ENCODE measurements at regions not wholly inside any gene's neighbourhood (a gene's known extent, or its start where the extent isn't known, plus 50 kb on each side); places are given as distances from the start of the nearest gene placed in this dataset.
A peak's percentile ranks its signal among the peaks of the same experiment; 100 is the strongest.

DNA sequence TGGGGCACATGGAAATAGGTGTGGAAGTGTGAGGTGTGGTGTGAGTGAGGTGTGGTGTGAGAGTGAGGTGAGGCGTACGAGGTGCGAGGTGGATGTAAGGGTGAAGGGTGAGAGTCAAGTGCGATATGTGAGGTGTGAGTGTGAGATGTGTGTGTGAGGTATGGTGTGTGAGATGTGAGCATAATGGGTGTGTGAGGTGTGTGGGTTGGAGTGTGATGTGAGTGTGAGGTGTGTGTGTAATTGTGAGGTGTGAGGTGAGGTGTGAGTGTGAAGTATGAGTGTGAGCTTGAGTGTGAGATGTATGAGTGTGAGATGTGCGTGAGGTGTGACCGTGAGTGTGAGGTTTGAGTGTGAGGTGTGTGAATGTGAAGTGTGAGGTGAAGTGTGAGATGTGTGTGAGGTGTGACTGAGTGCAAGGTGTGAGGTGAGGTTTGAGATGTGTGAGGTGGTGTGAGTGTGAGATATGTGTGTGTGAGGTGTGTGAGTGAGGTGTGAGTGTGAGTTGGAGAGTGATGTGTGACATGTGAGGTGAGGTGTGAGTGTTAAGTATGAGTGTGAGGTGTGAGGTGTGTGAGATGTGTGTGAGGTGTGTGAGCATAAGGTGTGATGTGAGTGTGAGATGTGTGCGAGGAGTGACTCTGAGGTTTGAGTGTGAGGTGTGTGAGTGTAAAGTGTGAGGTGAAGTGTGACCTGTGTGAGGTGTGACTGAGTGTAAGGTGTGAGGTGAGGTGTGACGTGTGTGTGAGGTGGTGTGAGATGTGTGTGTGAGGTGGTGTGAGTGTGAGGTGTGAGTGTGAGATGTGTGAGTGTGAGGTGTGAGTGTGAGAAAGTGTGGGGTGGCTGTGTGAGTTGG is 354.0 kb downstream of the FOXL1 start (continued):
- no peak for TF ChIP-seq SCRT1 (tag by site-specific recombination; IDR thresholded peaks at IDR 0.05; ENCODE audit: borderline replicate concordance)
- TF ChIP-seq PRDM2 (tag by site-specific recombination; IDR thresholded peaks at IDR 0.05; ENCODE audit: borderline replicate concordance) = peak; percentile 76; the same call in 1 of the 2 replicates
- TF ChIP-seq ZNF354C (tag by site-specific recombination; IDR thresholded peaks at IDR 0.05; ENCODE audit: borderline replicate concordance, low read depth) = 0 out of 2 replicates have a peak, but pooled peaks have one; percentile 34
- 0 out of 2 replicates have a peak, but pooled peaks have one; percentile 8 for TF ChIP-seq EGR2 (tag by site-specific recombination; IDR thresholded peaks at IDR 0.05; ENCODE audit: low read depth)
- TF ChIP-seq PBX3 (CRISPR knock-in tag; IDR thresholded peaks at IDR 0.05) = no peak
- TF ChIP-seq, protein P1, sequence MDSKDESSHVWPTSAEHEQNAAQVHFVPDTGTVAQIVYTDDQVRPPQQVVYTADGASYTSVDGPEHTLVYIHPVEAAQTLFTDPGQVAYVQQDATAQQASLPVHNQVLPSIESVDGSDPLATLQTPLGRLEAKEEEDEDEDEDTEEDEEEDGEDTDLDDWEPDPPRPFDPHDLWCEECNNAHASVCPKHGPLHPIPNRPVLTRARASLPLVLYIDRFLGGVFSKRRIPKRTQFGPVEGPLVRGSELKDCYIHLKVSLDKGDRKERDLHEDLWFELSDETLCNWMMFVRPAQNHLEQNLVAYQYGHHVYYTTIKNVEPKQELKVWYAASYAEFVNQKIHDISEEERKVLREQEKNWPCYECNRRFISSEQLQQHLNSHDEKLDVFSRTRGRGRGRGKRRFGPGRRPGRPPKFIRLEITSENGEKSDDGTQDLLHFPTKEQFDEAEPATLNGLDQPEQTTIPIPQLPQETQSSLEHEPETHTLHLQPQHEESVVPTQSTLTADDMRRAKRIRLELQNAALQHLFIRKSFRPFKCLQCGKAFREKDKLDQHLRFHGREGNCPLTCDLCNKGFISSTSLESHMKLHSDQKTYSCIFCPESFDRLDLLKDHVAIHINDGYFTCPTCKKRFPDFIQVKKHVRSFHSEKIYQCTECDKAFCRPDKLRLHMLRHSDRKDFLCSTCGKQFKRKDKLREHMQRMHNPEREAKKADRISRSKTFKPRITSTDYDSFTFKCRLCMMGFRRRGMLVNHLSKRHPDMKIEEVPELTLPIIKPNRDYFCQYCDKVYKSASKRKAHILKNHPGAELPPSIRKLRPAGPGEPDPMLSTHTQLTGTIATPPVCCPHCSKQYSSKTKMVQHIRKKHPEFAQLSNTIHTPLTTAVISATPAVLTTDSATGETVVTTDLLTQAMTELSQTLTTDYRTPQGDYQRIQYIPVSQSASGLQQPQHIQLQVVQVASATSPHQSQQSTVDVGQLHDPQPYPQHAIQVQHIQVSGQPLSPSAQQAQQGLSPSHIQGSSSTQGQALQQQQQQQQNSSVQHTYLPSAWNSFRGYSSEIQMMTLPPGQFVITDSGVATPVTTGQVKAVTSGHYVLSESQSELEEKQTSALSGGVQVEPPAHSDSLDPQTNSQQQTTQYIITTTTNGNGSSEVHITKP (tag by site-specific recombination; IDR thresholded peaks at IDR 0.05) = no peak
- peak; percentile 97; the same call in 1 of the 2 replicates for TF ChIP-seq ZNF280C (tag by site-specific recombination; IDR thresholded peaks at IDR 0.05)
- TF ChIP-seq YY2 (tag by site-specific recombination; IDR thresholded peaks at IDR 0.05) = peak; percentile 7; the same call in 1 of the 2 replicates
- TF ChIP-seq ZNF621 (tag by site-specific recombination; IDR thresholded peaks at IDR 0.05) = peak; percentile 43; the same call in 1 of the 2 replicates
- 0 out of 2 replicates have a peak, but pooled peaks have one; percentile 36 for TF ChIP-seq ZNF404 (tag by site-specific recombination; IDR thresholded peaks at IDR 0.05)
- TF ChIP-seq ZBTB6 (tag by site-specific recombination; IDR thresholded peaks at IDR 0.05) = no peak
- peak; percentile 32; the same call in 1 of the 2 replicates for TF ChIP-seq ZNF837 (tag by site-specific recombination; IDR thresholded peaks at IDR 0.05)
- no peak for TF ChIP-seq ZNF274 (IDR thresholded peaks at IDR 0.05; ENCODE audit: low read length)
- peak; percentile 37; the same call in 1 of the 2 replicates for TF ChIP-seq ZNF274 (tag by site-specific recombination; IDR thresholded peaks at IDR 0.05; ENCODE audit: borderline replicate concordance)
- 0 out of 2 replicates have a peak, but pooled peaks have one; percentile 5 for TF ChIP-seq ZXDB (tag by site-specific recombination; IDR thresholded peaks at IDR 0.05)
- TF ChIP-seq ZNF571 (tag by site-specific recombination; IDR thresholded peaks at IDR 0.05) = peak; percentile 17; the same call in 1 of the 2 replicates
- peak; percentile 45; the same call in 1 of the 2 replicates for TF ChIP-seq ZNF701 (tag by site-specific recombination; IDR thresholded peaks at IDR 0.05)
- TF ChIP-seq RBAK (tag by site-specific recombination; IDR thresholded peaks at IDR 0.05) = 0 out of 2 replicates have a peak, but pooled peaks have one; percentile 8
- TF ChIP-seq ZNF133 (tag by site-specific recombination; IDR thresholded peaks at IDR 0.05) = peak; percentile 44
- no peak for TF ChIP-seq ZNF704 (tag by site-specific recombination; IDR thresholded peaks at IDR 0.05)
- TF ChIP-seq GLI4 (tag by site-specific recombination; IDR thresholded peaks at IDR 0.05) = peak; percentile 51; the same call in 1 of the 2 replicates
- TF ChIP-seq ZNF423 (tag by site-specific recombination; IDR thresholded peaks at IDR 0.05) = no peak
